ENCODE measurements at regions not wholly inside any gene's neighbourhood (a gene's known extent, or its start where the extent isn't known, plus 50 kb on each side); places are given as distances from the start of the nearest gene placed in this dataset.
"Not testable (repeated sequence)": the region's sequence is repeated elsewhere in the genome, so short reads cannot be mapped to it uniquely, and the experiment has no call there.

DNA sequence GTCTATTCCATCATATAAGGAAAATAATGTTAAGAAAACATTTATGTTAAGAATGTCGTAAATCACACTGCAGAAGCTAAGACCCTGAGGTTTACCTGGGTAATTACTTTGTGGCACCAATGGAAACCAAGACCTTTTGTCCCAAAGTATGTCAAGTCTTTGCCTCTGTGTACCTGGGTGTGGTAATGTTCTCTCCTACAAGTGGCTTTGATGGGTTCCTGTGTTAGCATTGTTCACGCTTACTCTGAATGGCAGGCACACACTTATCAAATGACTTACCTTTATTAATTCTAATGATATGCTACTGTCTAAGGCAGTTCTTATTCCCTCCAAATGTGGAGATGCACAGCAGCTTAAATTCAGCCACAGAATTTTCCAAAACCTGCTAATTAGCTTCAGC lies 206.1 kb downstream of the KCTD12 start:
- Mint-ChIP-seq H3K4me1 (no peaks in the 10 kb centered on the region), H3K27me3 (no peaks in the 10 kb centered on the region), H3K36me3 (no peaks in the 10 kb centered on the region), H3K9me3 (no peaks in the 10 kb centered on the region), H3K4me3 (no peak overlapping the region), H3K27ac (no peak overlapping the region)
- DNase-seq, result no peak
- no peak for ATAC-seq (ENCODE audit: low read depth in 2 of 2)

DNA sequence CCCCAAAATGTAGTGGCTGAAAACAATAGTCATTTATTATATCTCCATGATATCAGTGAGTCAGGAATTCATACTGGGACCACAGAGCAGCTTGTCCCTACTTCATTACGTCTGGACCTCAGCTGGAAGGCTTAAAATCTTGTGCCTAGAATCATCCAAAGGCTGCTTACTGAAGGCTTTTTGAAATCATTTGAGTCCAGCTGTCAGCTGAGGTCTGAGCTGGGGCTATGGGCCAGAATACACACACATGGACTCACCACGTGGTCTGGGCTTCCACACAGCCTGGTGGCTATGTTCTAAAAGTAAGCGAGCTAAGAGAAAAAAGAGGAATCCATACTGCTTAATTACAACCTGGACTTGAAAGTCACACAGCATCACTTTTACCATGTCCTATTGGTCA lies 209.2 kb downstream of the KCTD12 start:
- no peaks in the 10 kb centered on the region for H3K36me3 Mint-ChIP-seq
- no peak overlapping the region for H3K4me3 Mint-ChIP-seq
- H3K27me3 Mint-ChIP-seq, result no peaks in the 10 kb centered on the region
- DNase-seq, result no peak
- no peak for ATAC-seq (ENCODE audit: low read depth in 2 of 2)
- H3K9me3 Mint-ChIP-seq, result peaks cover 0 to 10% (median 0%) of the 10 kb centered on the region in 7 donors
- no peak overlapping the region for H3K27ac Mint-ChIP-seq
- no peaks in the 10 kb centered on the region for H3K4me1 Mint-ChIP-seq

DNA sequence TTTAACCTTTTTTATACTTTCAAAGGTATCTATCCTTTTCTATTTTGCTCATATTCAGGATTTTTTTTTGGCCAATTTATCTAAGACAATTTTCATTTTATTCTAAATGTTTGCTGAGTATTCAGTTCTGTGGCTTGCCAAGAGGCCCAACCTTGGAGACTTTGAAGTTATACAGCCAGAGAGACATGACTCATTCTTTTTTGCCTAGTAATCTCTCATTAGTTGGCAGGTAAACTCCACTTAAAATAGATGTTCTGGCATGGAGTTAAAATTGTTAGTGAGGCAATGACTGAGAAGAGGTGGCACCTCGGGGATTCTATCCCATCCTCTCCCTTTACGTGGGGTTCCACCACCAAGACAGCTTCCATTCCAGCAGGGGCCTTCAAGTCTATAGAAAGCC lies 213.8 kb downstream of the KCTD12 start:
- ATAC-seq (ENCODE audit: low read depth in 2 of 2) (no peak), DNase-seq (no peak)
- H3K4me3 Mint-ChIP-seq, result no peak overlapping the region
- no peak overlapping the region for H3K27ac Mint-ChIP-seq
- H3K9me3 Mint-ChIP-seq, result peaks cover 0 to 10% (median 0%) of the 10 kb centered on the region in 7 donors
- H3K27me3 Mint-ChIP-seq, result no peaks in the 10 kb centered on the region
- H3K36me3 Mint-ChIP-seq, result no peaks in the 10 kb centered on the region
- H3K4me1 Mint-ChIP-seq, result no peaks in the 10 kb centered on the region

DNA sequence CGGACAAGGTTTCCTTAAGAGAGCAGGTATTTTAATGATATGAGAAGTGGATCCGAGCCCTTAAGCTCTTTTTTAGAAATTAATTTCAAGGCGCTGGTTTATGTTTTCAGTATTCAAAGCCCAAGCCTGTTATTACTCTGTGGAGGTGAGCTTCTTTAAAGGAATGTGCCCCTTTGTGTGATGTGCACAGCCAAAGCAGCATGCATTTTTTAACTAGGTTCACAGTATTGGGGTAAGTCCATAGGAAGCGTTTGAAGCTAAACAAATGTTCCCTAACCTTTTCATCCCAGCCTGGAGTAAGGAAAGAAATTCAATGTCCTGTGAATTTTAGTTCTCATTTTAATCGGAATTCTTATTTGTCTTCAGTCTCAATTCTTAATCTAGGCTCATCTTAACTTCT lies 217.5 kb downstream of the KCTD12 start:
- Mint-ChIP-seq H3K4me3 (no peak overlapping the region), H3K36me3 (no peaks in the 10 kb centered on the region), H3K4me1 (no peaks in the 10 kb centered on the region), H3K9me3 (peaks cover 0 to 7% (median 0%) of the 10 kb centered on the region in 7 donors), H3K27ac (no peak overlapping the region), H3K27me3 (no peaks in the 10 kb centered on the region)
- ATAC-seq (ENCODE audit: low read depth in 2 of 2), result no peak
- no peak for DNase-seq

DNA sequence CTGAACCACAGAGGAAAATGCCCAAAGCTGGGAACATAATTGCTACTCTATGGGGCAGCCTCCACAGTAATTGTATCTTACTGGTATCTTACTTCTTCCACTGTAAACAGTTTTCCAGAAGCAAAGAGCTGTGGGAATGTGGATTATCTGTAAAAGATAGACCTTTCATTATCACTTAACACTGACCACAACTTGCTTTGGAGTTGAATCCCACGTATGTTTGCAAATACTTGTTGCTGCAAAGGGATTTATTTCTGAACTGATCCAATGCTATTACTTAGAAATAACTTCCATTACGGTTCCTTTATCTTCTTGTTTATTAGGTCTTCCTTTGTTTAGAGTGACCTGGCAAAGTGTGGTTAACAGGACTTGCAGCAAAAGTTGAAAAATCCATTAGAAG lies 218.1 kb downstream of the KCTD12 start:
- no peaks in the 10 kb centered on the region for H3K4me1 Mint-ChIP-seq

DNA sequence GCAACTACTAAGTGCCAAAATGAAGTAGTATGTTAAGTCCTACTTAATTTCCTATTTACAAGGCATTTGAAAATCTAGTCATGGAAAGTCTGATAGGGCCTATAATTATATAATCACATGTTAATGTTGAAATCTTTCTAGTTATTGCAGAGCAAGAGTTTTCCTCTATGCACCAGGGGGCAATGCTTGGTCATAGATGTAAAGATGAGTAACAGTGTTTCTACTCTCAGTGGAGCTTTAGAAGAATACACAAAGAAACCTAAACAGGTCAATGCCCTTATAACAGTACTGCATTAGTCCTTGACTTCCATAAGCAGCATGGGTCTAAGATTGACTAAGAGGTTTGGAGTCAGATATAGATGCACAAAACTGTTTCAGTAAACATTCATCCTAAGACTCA lies 218.7 kb downstream of the KCTD12 start:
- no peaks in the 10 kb centered on the region for H3K4me1 Mint-ChIP-seq
- no peak overlapping the region for H3K4me3 Mint-ChIP-seq
- peaks cover 0 to 2% (median 0%) of the 10 kb centered on the region in 7 donors for H3K9me3 Mint-ChIP-seq
- H3K27ac Mint-ChIP-seq, result no peak overlapping the region
- peaks cover 0 to under 1% (median 0%) of the 10 kb centered on the region in 3 donors for H3K27me3 Mint-ChIP-seq
- DNase-seq, result no peak
- no peak for ATAC-seq (ENCODE audit: low read depth in 2 of 2)
- no peaks in the 10 kb centered on the region for H3K36me3 Mint-ChIP-seq

More for the DNA sequence above, 218.1 kb downstream of the KCTD12 start:
- Mint-ChIP-seq H3K36me3 (no peaks in the 10 kb centered on the region), H3K4me3 (no peak overlapping the region), H3K9me3 (peaks cover 0 to 2% (median 0%) of the 10 kb centered on the region in 7 donors), H3K27me3 (no peaks in the 10 kb centered on the region), H3K27ac (no peak overlapping the region)
- DNase-seq (no peak), ATAC-seq (ENCODE audit: low read depth in 2 of 2) (no peak)

DNA sequence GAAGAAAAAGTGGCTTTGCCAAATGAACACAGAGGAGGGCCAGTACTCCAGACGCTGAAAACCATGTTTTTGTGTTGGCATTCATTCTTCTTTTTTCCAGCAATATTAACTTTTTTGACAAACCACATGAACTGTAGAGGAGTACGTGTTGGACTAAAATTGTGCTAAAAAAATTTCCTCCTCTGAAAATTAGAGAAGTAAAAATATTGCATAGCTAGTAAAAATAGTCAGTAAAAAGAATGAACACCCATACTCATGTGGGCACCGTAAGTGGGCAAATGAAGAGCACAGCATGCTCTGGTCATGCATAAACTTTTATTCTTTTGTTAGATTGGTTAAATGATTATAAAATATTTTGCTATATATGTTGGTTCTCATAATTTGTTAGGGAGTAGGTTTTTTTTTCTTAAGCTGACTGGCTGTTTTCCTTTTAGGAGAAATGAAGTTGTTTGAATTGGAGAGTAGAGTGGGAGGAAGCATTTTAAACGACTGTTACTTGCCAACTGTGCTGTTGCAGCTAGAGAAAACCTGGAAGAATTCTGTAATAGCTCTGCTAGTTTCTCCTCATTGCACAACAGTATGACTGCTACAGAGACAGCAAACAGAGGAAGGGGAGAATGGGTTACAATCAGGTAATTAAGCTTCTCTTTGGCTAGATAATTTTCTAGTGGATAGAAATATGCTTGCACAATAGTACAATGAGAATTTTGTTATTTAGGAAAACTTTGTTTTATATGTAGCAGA lies 222.4 kb downstream of the KCTD12 start:
- no peaks in the 10 kb centered on the region for H3K4me1 Mint-ChIP-seq
- peaks cover 0 to 2% (median 0%) of the 10 kb centered on the region in 7 donors for H3K9me3 Mint-ChIP-seq
- no peak for ATAC-seq (ENCODE audit: low read depth in 2 of 2)
- H3K4me3 Mint-ChIP-seq, result no peak overlapping the region
- no peaks in the 10 kb centered on the region for H3K36me3 Mint-ChIP-seq
- H3K27me3 Mint-ChIP-seq, result peaks cover 0 to 3% (median 0%) of the 10 kb centered on the region in 3 donors
- H3K27ac Mint-ChIP-seq, result no peak overlapping the region
- DNase-seq, result no peak

DNA sequence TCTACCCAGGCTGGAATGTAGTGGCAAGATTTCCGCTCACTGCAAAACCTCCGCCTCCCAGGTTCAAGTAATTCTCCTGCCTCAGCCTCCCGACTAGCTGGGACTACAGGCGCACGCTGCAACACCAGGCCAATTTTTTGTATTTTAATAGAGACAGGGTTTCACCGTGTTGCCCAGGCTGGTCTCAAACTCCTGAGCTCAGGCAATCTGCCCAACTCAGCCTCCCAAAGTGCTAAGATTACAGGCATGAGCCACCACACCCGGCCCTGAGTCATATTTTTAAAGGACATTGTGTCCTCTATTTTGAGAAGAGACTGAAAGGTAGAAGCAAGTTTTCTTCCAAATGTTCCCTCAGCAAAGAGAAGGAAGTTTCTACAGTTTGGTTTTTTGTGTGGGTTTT lies 227.1 kb downstream of the KCTD12 start:
- DNase-seq; H3K9me3 Mint-ChIP-seq; H3K27ac Mint-ChIP-seq; H3K36me3 Mint-ChIP-seq; H3K4me3 Mint-ChIP-seq; H3K4me1 Mint-ChIP-seq; ATAC-seq (ENCODE audit: low read depth in 2 of 2): not testable (repeated sequence)
- peaks cover 0 to 10% (median 0%) of the 10 kb centered on the region in 3 donors for H3K27me3 Mint-ChIP-seq

DNA sequence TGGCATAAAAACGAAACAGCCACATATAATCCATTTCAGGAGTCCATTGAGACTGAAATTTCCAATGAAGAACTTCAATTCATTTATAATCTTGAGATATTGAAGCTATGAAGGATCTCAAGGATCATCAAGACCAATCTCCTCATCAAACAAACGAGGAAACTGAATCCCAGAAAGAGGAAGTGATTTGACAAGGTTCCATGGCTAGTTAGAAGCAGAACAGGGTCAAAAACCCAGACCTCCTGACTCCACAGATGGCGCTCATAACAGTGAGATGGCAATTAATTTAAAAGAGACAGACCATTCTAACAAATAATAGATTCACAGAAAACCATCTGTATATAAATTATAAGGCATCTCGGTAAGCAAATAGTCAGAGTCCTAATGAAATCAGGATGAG lies 229.7 kb downstream of the KCTD12 start:
- no peak for DNase-seq
- no peak for ATAC-seq (ENCODE audit: low read depth in 2 of 2)
- peaks cover 0 to 11% (median 0%) of the 10 kb centered on the region in 3 donors for H3K27me3 Mint-ChIP-seq
- no peak overlapping the region for H3K4me3 Mint-ChIP-seq
- no peaks in the 10 kb centered on the region for H3K36me3 Mint-ChIP-seq
- no peaks in the 10 kb centered on the region for H3K4me1 Mint-ChIP-seq
- H3K27ac Mint-ChIP-seq, result no peak overlapping the region
- no peaks in the 10 kb centered on the region for H3K9me3 Mint-ChIP-seq

DNA sequence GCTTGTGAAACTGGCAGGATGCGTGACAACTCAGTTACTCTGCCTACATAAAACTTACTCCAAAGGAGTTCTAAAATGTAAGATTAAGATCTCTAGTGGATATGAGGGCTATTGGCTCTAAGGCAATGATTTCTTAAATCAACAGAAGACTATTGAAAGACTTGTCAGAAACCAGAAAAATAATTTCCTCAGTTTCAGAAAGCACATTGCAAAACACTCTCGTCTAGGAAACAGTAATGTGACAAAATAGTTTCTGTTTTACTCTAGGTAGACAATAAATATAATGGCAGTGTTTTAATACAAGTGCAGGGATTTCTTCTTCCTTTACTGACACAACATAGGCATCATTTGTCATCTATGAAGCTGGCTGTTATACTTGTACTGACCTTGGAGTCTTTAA lies 230.1 kb downstream of the KCTD12 start:
- peaks cover 2 to 11% (median 4%) of the 10 kb centered on the region in 3 donors for H3K27me3 Mint-ChIP-seq
- ATAC-seq (ENCODE audit: low read depth in 2 of 2) (no peak), DNase-seq (no peak)

DNA sequence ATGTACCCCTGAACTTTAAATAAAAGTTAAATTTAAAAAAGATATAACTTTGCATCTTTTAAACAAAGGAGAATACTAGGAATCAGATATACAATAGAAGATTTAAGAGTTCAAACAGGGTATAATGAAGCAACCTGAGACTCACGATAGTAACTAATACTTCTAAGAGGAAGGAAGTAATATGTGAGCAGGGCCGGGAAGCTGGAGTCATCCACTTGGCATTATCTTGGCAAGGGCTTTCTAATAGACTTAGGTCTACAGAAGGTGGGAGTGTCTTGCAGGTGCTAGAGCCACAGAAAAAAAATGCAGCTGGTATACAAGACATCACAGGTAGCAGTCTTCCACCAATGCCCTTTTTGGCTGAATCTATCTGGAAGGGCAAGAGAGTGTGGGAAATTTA lies 231.9 kb downstream of the KCTD12 start:
- ATAC-seq (ENCODE audit: low read depth in 2 of 2), result no peak
- DNase-seq, result no peak
- no peaks in the 10 kb centered on the region for H3K36me3 Mint-ChIP-seq
- no peak overlapping the region for H3K4me3 Mint-ChIP-seq
- H3K27me3 Mint-ChIP-seq, result peaks cover 7 to 12% (median 11%) of the 10 kb centered on the region in 3 donors
- H3K4me1 Mint-ChIP-seq, result no peaks in the 10 kb centered on the region
- no peaks in the 10 kb centered on the region for H3K9me3 Mint-ChIP-seq
- no peak overlapping the region for H3K27ac Mint-ChIP-seq

More for the DNA sequence above, 230.1 kb downstream of the KCTD12 start:
- Mint-ChIP-seq H3K9me3 (no peaks in the 10 kb centered on the region), H3K36me3 (no peaks in the 10 kb centered on the region), H3K4me1 (no peaks in the 10 kb centered on the region), H3K4me3 (no peak overlapping the region), H3K27ac (no peak overlapping the region)

DNA sequence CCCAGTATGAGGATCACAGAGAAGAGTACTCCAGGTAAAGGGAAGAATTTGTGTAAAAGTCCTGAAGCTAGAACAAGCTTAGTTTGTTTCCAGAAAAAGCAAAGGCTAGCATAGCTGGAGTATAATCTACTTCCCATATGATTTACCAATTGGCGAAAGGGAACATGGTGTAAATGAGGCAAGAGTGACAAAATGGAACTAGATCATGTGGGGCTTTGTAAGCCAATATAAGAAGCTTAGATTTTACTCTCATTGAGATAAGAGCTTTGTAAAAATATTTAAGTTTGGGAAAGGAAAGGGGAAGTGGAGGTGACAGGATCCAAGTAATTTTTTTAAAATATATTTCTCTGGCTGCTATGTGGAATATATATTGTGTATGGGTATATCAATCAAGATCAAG lies 234.9 kb downstream of the KCTD12 start:
- Mint-ChIP-seq H3K36me3 (no peaks in the 10 kb centered on the region), H3K9me3 (no peaks in the 10 kb centered on the region), H3K27ac (no peak overlapping the region), H3K4me1 (no peaks in the 10 kb centered on the region), H3K27me3 (peaks cover 12 to 23% (median 13%) of the 10 kb centered on the region in 3 donors), H3K4me3 (no peak overlapping the region)
- DNase-seq (no peak), ATAC-seq (ENCODE audit: low read depth in 2 of 2) (no peak)

DNA sequence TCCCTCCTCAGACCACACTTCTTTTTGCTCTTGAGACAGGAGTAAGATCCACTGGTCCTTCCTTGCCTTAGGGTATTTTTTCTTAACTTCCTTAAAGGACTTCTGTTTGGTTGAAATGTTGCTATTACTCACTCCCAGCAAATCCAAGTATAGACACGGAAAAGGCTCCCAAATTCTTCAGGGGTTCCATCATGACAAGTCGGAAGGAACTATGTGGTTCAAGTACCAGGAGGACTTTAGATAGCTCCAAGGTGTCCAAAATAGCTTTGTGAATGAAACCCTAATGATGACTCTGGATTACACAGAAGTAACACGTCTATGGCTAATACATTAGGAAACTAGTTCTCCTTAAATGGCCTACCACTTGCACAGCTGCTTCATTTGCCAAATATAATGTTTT lies 238.7 kb downstream of the KCTD12 start:
- no peak for ATAC-seq (ENCODE audit: low read depth in 2 of 2)
- H3K27ac Mint-ChIP-seq, result no peak overlapping the region
- DNase-seq, result no peak
- no peak overlapping the region for H3K4me3 Mint-ChIP-seq
- no peaks in the 10 kb centered on the region for H3K4me1 Mint-ChIP-seq
- no peaks in the 10 kb centered on the region for H3K36me3 Mint-ChIP-seq
- H3K27me3 Mint-ChIP-seq, result peaks cover 4 to 23% (median 19%) of the 10 kb centered on the region in 3 donors
- H3K9me3 Mint-ChIP-seq, result no peaks in the 10 kb centered on the region

DNA sequence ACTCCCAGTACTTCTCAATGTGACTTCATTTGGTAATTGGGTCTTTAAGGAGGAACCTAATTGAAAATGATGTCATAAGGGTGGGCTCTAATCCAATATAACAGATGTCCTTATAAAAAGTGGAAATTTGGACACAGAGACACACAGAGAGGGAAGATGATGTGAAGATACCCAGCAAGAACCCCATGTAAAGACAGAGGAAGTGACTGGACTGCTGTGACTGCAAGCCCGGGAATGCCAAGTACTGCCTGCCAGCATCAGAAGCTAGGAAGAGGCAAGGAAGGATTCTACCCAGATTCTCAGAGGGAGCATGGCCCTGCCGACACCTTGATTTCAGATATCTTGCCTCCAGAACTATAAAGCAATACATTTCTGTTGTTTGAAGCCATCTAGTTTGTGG lies 239.3 kb downstream of the KCTD12 start:
- Mint-ChIP-seq H3K9me3 (no peaks in the 10 kb centered on the region), H3K4me3 (no peak overlapping the region), H3K27me3 (peaks cover 4 to 23% (median 19%) of the 10 kb centered on the region in 3 donors), H3K4me1 (no peaks in the 10 kb centered on the region), H3K36me3 (no peaks in the 10 kb centered on the region), H3K27ac (no peak overlapping the region)
- no peak for ATAC-seq (ENCODE audit: low read depth in 2 of 2)
- DNase-seq, result no peak
